ENCODE measurements at regions not wholly inside any gene's neighbourhood (a gene's known extent, or its start where the extent isn't known, plus 50 kb on each side); places are given as distances from the start of the nearest gene placed in this dataset.

DNA sequence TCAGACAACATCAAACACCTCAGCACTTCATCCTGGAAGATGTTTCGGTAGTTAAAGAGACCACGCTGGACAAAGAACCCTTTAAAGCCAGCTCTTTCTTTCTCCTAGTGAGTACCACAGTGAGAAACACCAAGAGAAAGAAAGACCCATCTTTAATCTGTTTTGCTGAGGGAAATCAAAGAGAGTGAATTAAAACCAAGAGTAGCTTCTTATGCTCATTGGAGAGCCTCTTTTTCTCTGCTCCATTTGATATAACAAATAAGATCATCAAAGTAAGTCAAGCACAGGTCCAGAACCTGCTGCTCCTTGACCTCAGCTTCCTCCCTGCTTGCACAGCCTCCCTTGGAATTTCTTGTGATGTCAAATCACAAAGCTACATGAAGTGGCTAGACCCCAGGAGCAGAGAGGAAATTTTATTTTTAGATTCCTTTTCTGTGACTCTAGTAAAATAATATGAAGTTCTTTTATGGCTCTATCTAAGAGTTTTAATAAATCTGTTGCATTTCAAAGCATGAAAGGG is 436.4 kb downstream of the C3orf38 start:
- no peak for DNase-seq

- DNase-seq = no peak
These were observed 439.4 kb downstream of the C3orf38 start for GRCh38 chr3:88589138-88589537.

- no peak for DNase-seq
These were observed 445.3 kb downstream of the C3orf38 start for GRCh38 chr3:88595026-88595425.

DNA sequence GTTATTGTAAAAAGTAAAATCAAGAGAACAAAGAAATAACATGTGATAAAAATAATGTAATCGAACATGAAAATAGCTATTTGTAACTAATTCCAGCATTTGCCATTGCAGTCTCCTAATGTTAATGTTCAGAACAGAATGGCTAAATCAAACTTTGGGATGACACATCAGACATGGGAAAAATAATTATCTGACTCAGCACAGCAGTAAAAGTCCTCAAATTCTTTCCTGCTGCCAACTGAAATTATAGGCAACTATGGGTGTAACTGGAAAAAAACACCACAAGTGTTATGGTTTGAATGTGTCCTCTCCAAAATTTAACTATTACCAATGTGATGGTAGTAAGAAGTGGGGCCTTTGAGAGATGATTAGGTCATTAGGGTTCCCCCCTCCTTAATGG is 446.7 kb downstream of the C3orf38 start:
- DNase-seq = no peak

DNA sequence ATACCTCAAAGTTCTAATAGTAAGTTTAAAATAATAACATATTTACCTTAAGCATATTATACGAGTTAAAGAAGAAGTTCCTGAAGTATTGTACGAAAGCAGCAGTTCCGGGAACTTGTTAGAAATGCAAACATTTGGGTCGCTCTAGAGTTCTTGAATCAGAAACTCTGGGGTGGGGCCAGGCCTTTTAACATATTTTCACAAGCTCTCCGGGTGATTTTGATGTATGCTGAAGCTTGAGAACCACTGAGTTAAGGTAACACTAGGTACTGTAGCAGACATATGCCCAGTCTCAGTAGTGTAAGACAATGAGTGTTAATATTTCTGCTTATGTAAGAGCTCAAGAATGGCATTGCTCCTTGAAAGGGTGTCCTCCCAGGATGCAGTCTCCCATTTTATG is 461.1 kb downstream of the C3orf38 start:
- DNase-seq = no peak

- DNase-seq = no peak
These were observed 462.1 kb downstream of the C3orf38 start for GRCh38 chr3:88611826-88612326.

DNA sequence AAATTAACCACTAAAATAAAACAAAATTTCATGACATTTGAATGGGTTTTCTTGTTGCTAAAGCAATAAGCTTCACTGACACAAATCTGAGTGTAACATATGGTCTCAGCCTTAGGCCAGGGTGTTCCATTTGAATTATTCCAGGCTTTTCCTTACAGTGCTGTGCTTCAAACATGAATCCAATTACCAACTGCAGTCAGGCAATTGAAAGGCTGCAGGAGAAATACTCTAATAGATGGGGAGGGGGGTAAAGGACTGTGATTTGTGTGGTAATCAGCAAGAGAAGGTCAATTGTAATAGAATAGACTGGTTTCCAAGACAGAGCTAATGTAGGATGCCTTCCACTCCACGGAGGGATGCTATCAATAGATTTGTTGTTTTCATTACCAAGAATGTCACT is 466.7 kb downstream of the C3orf38 start:
- no peak for DNase-seq

DNA sequence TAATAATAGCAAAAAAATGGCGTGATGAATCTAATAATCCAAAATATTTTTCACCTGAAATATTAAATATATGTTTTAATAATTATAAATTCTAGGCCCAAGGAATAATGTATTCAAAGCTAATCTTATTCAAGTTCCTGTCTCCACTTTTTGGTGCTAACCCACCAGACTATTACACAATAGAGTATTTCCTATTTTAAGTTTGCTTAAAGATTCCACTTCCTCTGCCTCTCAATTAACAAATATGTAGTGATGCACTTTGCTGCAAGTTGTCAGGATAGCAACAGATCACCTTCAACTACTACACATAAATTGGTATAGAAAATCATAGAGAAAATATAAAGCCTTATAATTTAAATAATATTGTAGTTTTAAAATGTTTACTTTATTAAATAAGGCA is 467.5 kb downstream of the C3orf38 start:
- no peak for DNase-seq

- DNase-seq = no peak
These were observed 468.4 kb downstream of the C3orf38 start for GRCh38 chr3:88618021-88618645.

GRCh38 chr3:88621586-88621985 is 471.8 kb downstream of the C3orf38 start:
- no peak for DNase-seq

DNA sequence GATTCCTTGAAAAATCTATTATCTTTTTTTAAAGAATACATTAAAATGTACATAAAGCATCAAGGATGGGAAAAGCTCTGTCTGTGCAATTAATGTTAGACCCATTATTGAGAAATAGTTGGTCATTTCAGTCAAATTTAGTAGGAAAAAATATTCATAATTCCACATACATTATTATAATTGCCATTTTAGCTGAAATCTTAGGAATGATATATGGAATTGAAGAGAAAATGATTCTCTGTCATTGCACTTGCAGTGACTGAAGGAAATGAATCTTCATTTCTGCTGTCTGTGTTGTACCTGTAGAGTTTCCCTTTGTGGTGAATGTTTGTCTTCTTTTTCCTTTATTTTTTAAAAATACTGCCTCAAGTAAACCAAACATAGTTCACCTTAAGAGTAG is 473.9 kb downstream of the C3orf38 start:
- DNase-seq = no peak

DNA sequence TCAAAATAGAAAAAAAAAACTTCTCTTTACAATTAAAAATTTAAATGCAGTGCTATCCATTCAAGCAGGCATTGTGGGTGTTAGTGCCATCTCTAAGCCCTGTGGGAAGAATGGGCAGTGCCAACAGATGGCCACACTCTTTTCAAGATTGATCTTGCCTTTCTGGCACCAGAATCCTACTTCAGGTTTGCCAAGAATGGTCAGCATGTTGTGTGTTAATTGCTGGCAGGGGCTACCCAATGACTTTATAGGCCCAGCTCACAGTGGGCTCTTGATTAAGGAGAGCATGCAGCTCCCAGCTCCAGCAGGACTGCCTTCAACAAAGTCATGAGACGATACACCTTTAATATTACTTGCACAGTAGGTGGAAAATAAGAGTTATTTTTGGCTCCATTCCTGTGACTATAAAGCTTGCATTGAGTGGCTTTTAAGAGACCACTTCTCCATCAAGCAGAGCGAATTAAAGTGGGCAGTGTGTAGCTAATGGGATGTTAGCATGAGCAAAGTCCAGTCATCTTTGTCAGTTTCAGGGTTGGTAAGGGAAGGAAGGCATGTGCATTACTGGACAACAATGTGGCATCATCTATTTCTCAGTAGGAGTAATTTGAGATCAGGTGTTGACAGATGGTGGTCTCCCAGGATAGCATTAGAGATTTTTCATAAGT is 476.8 kb downstream of the C3orf38 start:
- no peak for DNase-seq

DNA sequence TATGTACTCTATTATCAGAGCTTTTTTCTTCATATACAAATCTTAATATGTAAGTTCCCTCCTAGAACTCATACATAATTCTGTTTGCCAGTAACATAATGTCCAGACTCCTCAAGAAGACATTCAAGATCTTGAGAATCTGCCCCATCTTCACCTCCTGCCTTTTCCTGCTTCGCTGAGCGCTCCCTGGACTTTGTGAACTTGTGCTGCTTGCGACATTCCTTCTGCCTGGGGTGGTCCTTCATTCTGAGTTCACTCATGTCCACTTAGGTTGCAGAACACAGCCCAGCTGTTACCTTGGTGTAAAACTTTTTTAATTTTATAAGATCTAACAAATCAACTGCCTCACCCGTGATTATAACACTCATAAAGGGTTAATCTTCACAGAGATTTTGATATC is 478.5 kb upstream of the EPHA3 start:
- DNase-seq = no peak

GRCh38 chr3:88632226-88632625 is 475.2 kb upstream of the EPHA3 start:
- DNase-seq = no peak

DNA sequence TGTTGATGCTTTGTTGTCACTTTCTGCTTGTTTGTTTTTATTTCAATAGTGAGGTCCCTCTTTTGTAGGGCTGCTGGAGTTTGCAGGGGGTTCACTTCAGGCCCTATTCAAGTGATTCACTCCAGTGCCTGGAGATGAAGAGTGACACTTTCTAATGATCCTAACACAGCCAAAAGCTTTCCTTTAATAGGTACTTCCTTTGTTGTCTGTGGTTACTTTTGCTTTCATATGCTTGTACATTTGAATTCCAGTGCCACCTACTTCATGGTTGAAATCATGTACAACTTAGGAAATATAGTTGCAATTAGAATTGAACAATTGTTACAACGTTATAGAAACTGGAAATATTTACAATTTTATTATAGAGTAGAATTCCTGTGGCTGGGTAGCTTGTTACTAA is 466.8 kb upstream of the EPHA3 start:
- DNase-seq = no peak

- no peak for DNase-seq
These were observed 466.3 kb upstream of the EPHA3 start for GRCh38 chr3:88641033-88641604.

DNA sequence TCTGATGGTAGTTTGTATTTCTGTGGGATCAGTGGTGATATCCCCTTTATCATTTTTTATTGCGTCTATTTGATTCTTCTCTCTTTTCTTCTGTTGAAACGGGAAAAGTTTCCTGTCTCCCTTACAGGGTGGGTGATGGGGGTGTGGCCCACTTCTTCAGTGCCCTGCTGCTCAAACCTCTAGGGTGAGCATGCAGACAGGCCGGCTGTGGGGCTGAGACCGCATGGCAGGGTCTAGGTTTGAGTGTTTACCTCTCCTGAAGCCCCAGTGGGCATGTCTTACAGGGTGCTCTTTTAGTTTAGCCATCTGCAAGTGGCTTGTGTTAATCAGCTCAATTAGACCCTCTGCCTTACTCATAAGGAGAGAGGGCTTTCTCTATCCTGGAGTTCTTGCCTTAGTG is 450.0 kb upstream of the EPHA3 start:
- no peak for DNase-seq

- DNase-seq = no peak
These were observed 446.0 kb upstream of the EPHA3 start for GRCh38 chr3:88661433-88661824.

GRCh38 chr3:88668180-88668579 is 439.2 kb upstream of the EPHA3 start:
- no peak for DNase-seq

DNA sequence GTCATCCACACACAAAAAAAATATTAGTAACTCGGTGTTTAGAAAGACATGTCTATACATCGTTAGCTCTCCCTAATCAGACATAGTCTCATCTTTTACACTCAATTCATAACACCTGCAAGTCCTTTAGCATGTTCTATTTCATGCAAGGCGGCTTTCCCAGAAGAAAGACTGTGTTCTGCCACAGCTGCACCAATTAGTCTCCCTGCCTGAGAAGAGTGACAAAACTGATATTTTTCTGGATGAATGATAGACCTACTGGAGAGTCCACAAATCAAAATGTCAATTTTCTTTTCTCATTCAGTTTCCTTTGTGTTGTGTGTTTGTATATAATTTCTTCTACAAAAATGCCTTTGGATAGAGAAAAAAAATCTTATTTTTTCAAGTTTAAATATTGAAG is 435.8 kb upstream of the EPHA3 start:
- no peak for DNase-seq

- no peak for DNase-seq
These were observed 430.1 kb upstream of the EPHA3 start for GRCh38 chr3:88677298-88677697.

GRCh38 chr3:88678747-88679146 is 428.7 kb upstream of the EPHA3 start:
- DNase-seq = no peak

GRCh38 chr3:88690287-88690686 is 417.1 kb upstream of the EPHA3 start:
- peak; percentile 35 for DNase-seq

DNA sequence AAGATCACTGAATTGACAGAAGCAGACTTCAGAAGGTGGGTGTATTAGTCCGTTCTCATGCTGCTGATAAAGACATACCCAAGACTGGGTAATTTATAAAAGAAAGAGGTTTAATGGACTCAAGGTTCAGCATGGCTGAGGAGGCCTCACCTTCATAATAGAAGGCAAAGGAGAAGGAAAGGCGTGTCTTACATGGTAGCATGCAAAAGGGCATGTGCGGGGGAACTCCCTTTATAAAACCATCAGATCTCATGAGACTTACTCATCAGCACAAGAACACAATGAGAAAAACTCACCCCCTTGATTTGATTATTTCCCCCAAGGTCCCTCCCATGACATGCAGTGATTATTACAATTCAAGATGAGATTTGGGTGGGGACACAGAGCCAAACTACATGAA is 416.3 kb upstream of the EPHA3 start:
- no peak for DNase-seq
